IMR-90 (cell line): ENCODE measurements at regions not wholly inside any gene's neighbourhood (a gene's known extent, or its start where the extent isn't known, plus 50 kb on each side); places are given as distances from the start of the nearest gene placed in this dataset.

Experiments
- ATAC-seq: fragments of 200-7000 bp; cut with Tn5 transposase; 2 replicates; pipeline ENCODE4 v1.9.1; 2020; ENCODE audit warnings: low read depth, mild to moderate bottlenecking, moderate library complexity
- BruUV-seq: library from RNA; stranded (reverse); fragments of 400-500 nt; replicated peaks from 2 replicates; lab custom pipeline; 2021; lab: Mats Ljungman, UMichigan
- CTCF ChIA-PET: fragments of 300-600 bp; formaldehyde crosslinking; extraction: SDS; loops from one replicate; lab custom pipeline; 2021; ENCODE audit warnings: antibody characterized with exemption; lab: Yijun Ruan, JAX
- POLR2A ChIA-PET: fragments of 300-600 bp; sonication (Branson Sonifier 250); formaldehyde crosslinking; loops from one replicate; lab custom pipeline; 2022; ENCODE audit warnings: antibody characterized with exemption; ENCODE audit not compliant: unreplicated experiment; lab: Charles Lee
- DNase-seq: peaks from one replicate; pipeline ENCODE4 v3.0.0; 2013
- H2AFZ ChIP-seq: replicated peaks from 2 replicates; pipeline ENCODE3; 2013; ENCODE audit warnings: low read length, mild to moderate bottlenecking; ENCODE audit not compliant: poor library complexity
- H2AK5ac ChIP-seq: 2 replicates; pipeline ENCODE4 v1.6.1; 2013; ENCODE audit warnings: low read depth, low read length, inconsistent platforms
- H2AK9ac ChIP-seq: replicated peaks from 2 replicates; pipeline ENCODE3; 2013; ENCODE audit warnings: mild to moderate bottlenecking, low read depth, low read length, moderate library complexity; ENCODE audit not compliant: poor library complexity
- H2BK120ac ChIP-seq: 2 replicates; pipeline ENCODE4 v1.6.1; 2013; ENCODE audit warnings: low read depth, low read length, inconsistent platforms
- H2BK15ac ChIP-seq: 3 replicates; pipeline ENCODE4 v1.6.1; 2013; ENCODE audit warnings: low read depth, low read length, inconsistent platforms
- H2BK20ac ChIP-seq: 2 replicates; pipeline ENCODE4 v1.6.1; 2013; ENCODE audit warnings: low read depth, mild to moderate bottlenecking, inconsistent platforms, low read length, moderate library complexity
- H2BK5ac ChIP-seq: 2 replicates; pipeline ENCODE4 v1.6.1; 2013; ENCODE audit warnings: mild to moderate bottlenecking, low read depth, low read length, inconsistent platforms; ENCODE audit not compliant: poor library complexity, severe bottlenecking
- H3K14ac ChIP-seq: replicated peaks from 2 replicates; pipeline ENCODE4 v1.6.1; 2013; ENCODE audit warnings: low read depth, low read length, inconsistent platforms
- H3K18ac ChIP-seq: 2 replicates; pipeline ENCODE4 v1.6.1; 2013; ENCODE audit warnings: low read depth, low read length, control low read depth
- H3K23ac ChIP-seq: 2 replicates; pipeline ENCODE4 v1.6.1; 2013; ENCODE audit warnings: low read depth, low read length, inconsistent platforms
- H3K27ac ChIP-seq: 2 replicates; pipeline ENCODE4 v1.5.1; 2013; ENCODE audit warnings: mild to moderate bottlenecking, control low read depth, low read length; ENCODE audit not compliant: insufficient read depth
- H3K27me3 ChIP-seq: 2 replicates; pipeline ENCODE4 v1.6.1; 2013; ENCODE audit warnings: low read length; ENCODE audit not compliant: control insufficient read depth, insufficient read depth
- H3K36me3 ChIP-seq: 2 replicates; pipeline ENCODE4 v1.6.1; 2013; ENCODE audit warnings: low read length, mixed read lengths; ENCODE audit not compliant: control insufficient read depth, insufficient read depth
- H3K4ac ChIP-seq: 2 replicates; pipeline ENCODE4 v1.6.1; 2013; ENCODE audit warnings: low read depth, low read length, inconsistent platforms
- H3K4me1 ChIP-seq: 2 replicates; pipeline ENCODE4 v1.6.1; 2013; ENCODE audit warnings: low read length, mixed read lengths; ENCODE audit not compliant: control insufficient read depth, insufficient read depth
- H3K4me2 ChIP-seq: 2 replicates; pipeline ENCODE4 v1.6.1; 2013; ENCODE audit warnings: low read depth, mild to moderate bottlenecking, control low read depth, low read length, moderate library complexity
- H3K4me3 ChIP-seq: 2 replicates; pipeline ENCODE4 v1.5.1; 2013; ENCODE audit warnings: low read depth, mild to moderate bottlenecking, control low read depth, low read length, moderate library complexity; ENCODE audit not compliant: insufficient read depth
- H3K56ac ChIP-seq: 2 replicates; pipeline ENCODE4 v1.6.1; 2013; ENCODE audit warnings: low read length, inconsistent platforms; ENCODE audit not compliant: insufficient read depth; ENCODE audit errors: extremely low read depth
- H3K79me1 ChIP-seq, 2 experiments: 2 replicates each; pipeline ENCODE4 v1.6.1; 2013; ENCODE audit warnings: low read length in 2 of 2, inconsistent platforms in 1 of 2, low read depth in 1 of 2
- H3K9ac ChIP-seq: 2 replicates; pipeline ENCODE4 v1.6.1; 2013; ENCODE audit warnings: low read depth, low read length, control low read depth
- H3K9me1 ChIP-seq: 2 replicates; pipeline ENCODE4 v1.6.1; 2013; ENCODE audit warnings: low read length, inconsistent platforms; ENCODE audit not compliant: insufficient read depth
- H3K9me3 ChIP-seq: 2 replicates; pipeline ENCODE4 v1.6.1; 2013; ENCODE audit warnings: low read length; ENCODE audit not compliant: control insufficient read depth, insufficient read depth
- H4K20me1 ChIP-seq: 2 replicates; pipeline ENCODE4 v1.6.1; 2013; ENCODE audit warnings: low read length, inconsistent platforms; ENCODE audit not compliant: insufficient read depth
- H4K5ac ChIP-seq: 2 replicates; pipeline ENCODE4 v1.6.1; 2013; ENCODE audit warnings: mild to moderate bottlenecking, low read depth, low read length, control low read depth
- H4K8ac ChIP-seq, 2 experiments: 2 replicates each; pipeline ENCODE4 v1.6.1; 2013; ENCODE audit warnings: low read depth in 2 of 2, low read length in 2 of 2, control low read depth in 1 of 2, inconsistent platforms in 1 of 2
- H4K91ac ChIP-seq: 2 replicates; pipeline ENCODE4 v1.6.1; 2013; ENCODE audit warnings: low read depth, low read length, inconsistent platforms; ENCODE audit not compliant: insufficient read depth
- CEBPB ChIP-seq: IDR thresholded peaks from 2 replicates; pipeline ENCODE4 v1.6.1; 2012; ENCODE audit warnings: low read depth, low read length, improper control_type of control experiment
- CHD1 ChIP-seq: IDR thresholded peaks from 2 replicates; pipeline ENCODE4 v1.6.1; 2012; ENCODE audit warnings: low read depth, low read length, improper control_type of control experiment
- MAFK ChIP-seq: IDR thresholded peaks from 2 replicates; pipeline ENCODE4 v1.6.1; 2012; ENCODE audit warnings: low read depth, low read length, improper control_type of control experiment
- MAZ ChIP-seq: IDR thresholded peaks from 2 replicates; pipeline ENCODE4 v1.6.1; 2012; ENCODE audit warnings: low read depth, mild to moderate bottlenecking, low read length, improper control_type of control experiment, moderate library complexity, borderline replicate concordance
- RAD21 ChIP-seq: IDR thresholded peaks from 2 replicates; pipeline ENCODE4 v1.6.1; 2012; ENCODE audit warnings: low read length, improper control_type of control experiment
- RCOR1 ChIP-seq: IDR thresholded peaks from 2 replicates; pipeline ENCODE4 v1.6.1; 2012; ENCODE audit warnings: mild to moderate bottlenecking, low read length, improper control_type of control experiment; ENCODE audit not compliant: insufficient replicate concordance
- RFX5 ChIP-seq: IDR thresholded peaks from 2 replicates; pipeline ENCODE4 v1.8.0; 2012; ENCODE audit warnings: low read depth, mild to moderate bottlenecking, low read length, moderate library complexity
- dilution Hi-C: fragments of 300-500 bp; cut with HindIII; formaldehyde crosslinking; loops from one replicate; pipeline ENCODE4 v1.14.3; 2018; ENCODE audit warnings: low sequenced_read_pairs; ENCODE audit not compliant: unreplicated experiment
- in situ Hi-C: fragments of 300-500 bp; cut with MboI; formaldehyde crosslinking; loops from 3 replicates; pipeline ENCODE4 v1.14.3; 2019; ENCODE audit warnings: low sequenced_read_pairs, inconsistent platforms, mixed read lengths
- intact Hi-C: fragments of 100-400 bp; cut with micrococcal nuclease; formaldehyde crosslinking; loops from 2 replicates; pipeline ENCODE4 v1.10.0; 2022

DNA sequence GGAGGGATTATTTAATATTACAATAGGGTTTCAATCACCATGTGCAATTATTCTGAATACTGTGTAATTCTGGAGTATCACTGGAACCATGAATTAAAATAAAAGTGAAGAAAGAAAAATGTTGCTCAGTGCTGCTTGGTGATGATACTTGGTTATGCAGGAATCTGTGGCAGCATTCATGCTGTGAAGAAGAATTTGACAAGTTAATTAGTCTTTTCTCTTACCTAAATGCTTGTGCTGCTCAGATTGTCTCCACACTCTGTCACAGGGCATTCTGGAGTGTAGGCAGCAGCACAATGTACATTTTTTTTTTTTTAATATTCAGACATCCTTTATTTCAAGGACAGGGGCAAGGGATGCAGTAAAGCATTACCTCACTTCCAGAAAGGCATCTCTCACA, 749.3 kb upstream of the CADM2 start:
- BruUV-seq = no TSS peak
- no peak overlapping the region for H2BK15ac ChIP-seq
- H4K91ac ChIP-seq = no peak overlapping the region
- no peak for TF ChIP-seq RFX5
- TF ChIP-seq CHD1 = no peak
- no peak for TF ChIP-seq CEBPB
- no peak for TF ChIP-seq RCOR1
- no peak for TF ChIP-seq MAZ
- TF ChIP-seq RAD21 = no peak
- TF ChIP-seq MAFK = no peak
- peaks cover 2% of the 10 kb centered on the region; the same call in 1 of the 2 replicates for H3K9me3 ChIP-seq
- intact Hi-C loops (no loop called here), dilution Hi-C loops (no loop called here), in situ Hi-C loops (no loop called here)
- no peaks in the 10 kb centered on the region for H3K79me1 ChIP-seq
- no peak overlapping the region for H2AFZ ChIP-seq
- no peak overlapping the region for H3K4me3 ChIP-seq
- H2BK5ac ChIP-seq = no peak overlapping the region
- ChIA-PET POLR2A (no interaction called here), CTCF (no interaction called here)
- H2AK5ac ChIP-seq = no peak overlapping the region
- no peak overlapping the region for H3K18ac ChIP-seq
- no peak overlapping the region for H3K4ac ChIP-seq
- H4K5ac ChIP-seq = no peak overlapping the region
- no peak overlapping the region for H3K4me2 ChIP-seq
- H3K27ac ChIP-seq = no peak overlapping the region
- no peaks in the 10 kb centered on the region for H3K27me3 ChIP-seq
- no peak overlapping the region for H2BK20ac ChIP-seq
- H3K9ac ChIP-seq = no peak overlapping the region
- DNase-seq (no peak), ATAC-seq (no peak)
- H3K23ac ChIP-seq = no peak overlapping the region
- H3K36me3 ChIP-seq = no peaks in the 10 kb centered on the region
- H2AK9ac ChIP-seq = no peak overlapping the region
- no peaks in the 10 kb centered on the region for H3K9me1 ChIP-seq
- no peak overlapping the region for H3K14ac ChIP-seq
- no peak overlapping the region for H4K8ac ChIP-seq
- no peaks in the 10 kb centered on the region for H4K20me1 ChIP-seq
- no peak overlapping the region for H3K56ac ChIP-seq
- no peak overlapping the region for H2BK120ac ChIP-seq
- no peaks in the 10 kb centered on the region for H3K4me1 ChIP-seq
